ENCODE measurements at regions not wholly inside any gene's neighbourhood (a gene's known extent, or its start where the extent isn't known, plus 50 kb on each side); places are given as distances from the start of the nearest gene placed in this dataset.

GRCh38 chr4:104128850-104129213, 365.9 kb downstream of the CXXC4 start:
- H3K27me3 Mint-ChIP-seq = no peaks in the 10 kb centered on the region
- POLR2A ChIA-PET (ENCODE audit: partially characterized antibody) = no interaction called here
- no peak for DNase-seq
- no peaks in the 10 kb centered on the region for H3K4me1 Mint-ChIP-seq
- no peaks in the 10 kb centered on the region for H3K36me3 Mint-ChIP-seq
- H3K27ac ChIP-seq (ENCODE audit: low read depth, low read length) = no peak overlapping the region
- peaks cover 0 to 10% (median under 1%) of the 10 kb centered on the region in 8 donors for H3K9me3 Mint-ChIP-seq
- intact Hi-C loops (cut with micrococcal nuclease) = no loop called here
- H3K9me3 ChIP-seq (ENCODE audit: control insufficient read depth in 1 of 2, low read length in 2 of 2) = no peaks in the 10 kb centered on the region
- H3K4me3 Mint-ChIP-seq = no peak overlapping the region
- no peak overlapping the region for H3K4me3 ChIP-seq (ENCODE audit: low read length in 2 of 2)
- no peaks in the 10 kb centered on the region for H3K27me3 ChIP-seq (ENCODE audit: insufficient read depth, low read length)
- H3K27ac Mint-ChIP-seq = no peak overlapping the region
- CTCF ChIA-PET (ENCODE audit: partially characterized antibody) = no interaction called here
- no peaks in the 10 kb centered on the region for H3K4me1 ChIP-seq (ENCODE audit: insufficient read depth, low read length)
- no peaks in the 10 kb centered on the region for H3K36me3 ChIP-seq (ENCODE audit: insufficient read depth, low read length)

- Histone ChIP-seq H3K27ac (ENCODE audit: low read depth, low read length) (no peak overlapping the region), H3K4me1 (ENCODE audit: insufficient read depth, low read length) (no peaks in the 10 kb centered on the region), H3K4me3 (ENCODE audit: low read length in 2 of 2) (no peak overlapping the region), H3K36me3 (ENCODE audit: insufficient read depth, low read length) (no peaks in the 10 kb centered on the region), H3K27me3 (ENCODE audit: insufficient read depth, low read length) (no peaks in the 10 kb centered on the region), H3K9me3 (ENCODE audit: control insufficient read depth in 1 of 2, low read length in 2 of 2) (no peaks in the 10 kb centered on the region)
- no peak for DNase-seq
- Mint-ChIP-seq H3K4me3 (no peak overlapping the region), H3K27me3 (no peaks in the 10 kb centered on the region), H3K9me3 (peaks cover 0 to 7% (median under 1%) of the 10 kb centered on the region in 8 donors), H3K4me1 (no peaks in the 10 kb centered on the region), H3K27ac (no peak overlapping the region), H3K36me3 (no peaks in the 10 kb centered on the region)
- POLR2A ChIA-PET (ENCODE audit: partially characterized antibody) = no interaction called here
- CTCF ChIA-PET (ENCODE audit: partially characterized antibody) = no interaction called here
- intact Hi-C loops (cut with micrococcal nuclease) = no loop called here
These were observed 366.5 kb downstream of the CXXC4 start for GRCh38 chr4:104128031-104128849.

DNA sequence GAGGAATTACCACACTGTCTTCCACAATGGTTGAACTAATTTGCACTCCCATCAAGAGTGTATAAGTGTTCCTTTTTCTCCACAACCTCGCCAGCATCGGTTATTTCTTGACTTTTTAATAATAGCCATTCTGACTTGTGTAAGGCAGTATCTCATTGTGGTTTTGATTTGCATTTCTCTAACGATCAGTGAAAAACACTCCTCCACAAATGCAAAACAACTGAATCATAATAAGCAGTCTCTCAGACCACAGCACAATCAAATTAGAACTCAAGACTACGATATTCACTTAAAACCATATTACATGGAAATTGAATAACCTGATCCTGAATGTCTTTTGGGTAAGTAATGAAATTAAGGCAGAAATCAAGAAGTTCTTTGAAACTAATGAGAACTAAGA, 371.7 kb downstream of the CXXC4 start:
- no peak overlapping the region for H3K4me3 Mint-ChIP-seq
- no peak overlapping the region for H3K27ac Mint-ChIP-seq
- H3K4me1 Mint-ChIP-seq = no peaks in the 10 kb centered on the region
- H3K9me3 ChIP-seq (ENCODE audit: control insufficient read depth in 1 of 2, low read length in 2 of 2) = no peaks in the 10 kb centered on the region
- intact Hi-C loops (cut with micrococcal nuclease) = no loop called here
- no peak for DNase-seq
- H3K27me3 ChIP-seq (ENCODE audit: insufficient read depth, low read length) = no peaks in the 10 kb centered on the region
- ChIA-PET POLR2A (ENCODE audit: partially characterized antibody) (no interaction called here), CTCF (ENCODE audit: partially characterized antibody) (no interaction called here)
- no peaks in the 10 kb centered on the region for H3K4me1 ChIP-seq (ENCODE audit: insufficient read depth, low read length)
- no peaks in the 10 kb centered on the region for H3K27me3 Mint-ChIP-seq
- H3K36me3 Mint-ChIP-seq = no peaks in the 10 kb centered on the region
- H3K27ac ChIP-seq (ENCODE audit: low read depth, low read length) = no peak overlapping the region
- no peak overlapping the region for H3K4me3 ChIP-seq (ENCODE audit: low read length in 2 of 2)
- peaks cover 0 to 11% (median 0%) of the 10 kb centered on the region in 8 donors for H3K9me3 Mint-ChIP-seq
- no peaks in the 10 kb centered on the region for H3K36me3 ChIP-seq (ENCODE audit: insufficient read depth, low read length)

DNA sequence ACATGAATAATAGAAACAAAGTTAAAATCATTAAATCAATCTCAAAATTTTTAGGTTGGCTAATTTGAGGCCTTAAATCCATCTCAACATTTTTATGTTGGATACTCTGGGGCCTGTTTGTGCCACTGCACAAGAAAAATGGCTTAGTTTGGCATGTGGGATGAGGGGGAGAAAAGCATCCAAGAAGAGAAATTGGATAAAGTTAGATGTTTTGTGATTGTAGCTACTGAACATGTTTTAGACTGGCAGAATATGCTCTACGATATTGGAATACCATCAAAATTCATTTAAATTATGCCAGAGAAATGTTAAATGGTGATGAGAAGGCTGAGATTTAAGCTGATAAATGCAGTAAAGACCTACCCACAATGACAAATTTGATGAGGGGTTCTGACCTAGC, 376.9 kb downstream of the CXXC4 start:
- Histone ChIP-seq H3K36me3 (ENCODE audit: insufficient read depth, low read length) (no peaks in the 10 kb centered on the region), H3K27ac (ENCODE audit: low read depth, low read length) (no peak overlapping the region), H3K4me3 (ENCODE audit: low read length in 2 of 2) (no peak overlapping the region), H3K4me1 (ENCODE audit: insufficient read depth, low read length) (no peaks in the 10 kb centered on the region), H3K9me3 (ENCODE audit: control insufficient read depth in 1 of 2, low read length in 2 of 2) (no peaks in the 10 kb centered on the region), H3K27me3 (ENCODE audit: insufficient read depth, low read length) (no peaks in the 10 kb centered on the region)
- ChIA-PET CTCF (ENCODE audit: partially characterized antibody) (no interaction called here), POLR2A (ENCODE audit: partially characterized antibody) (no interaction called here)
- no peak for DNase-seq
- Mint-ChIP-seq H3K36me3 (no peaks in the 10 kb centered on the region), H3K27ac (no peak overlapping the region), H3K9me3 (peaks cover 0 to 15% (median 7%) of the 10 kb centered on the region in 8 donors), H3K27me3 (no peaks in the 10 kb centered on the region), H3K4me1 (no peaks in the 10 kb centered on the region), H3K4me3 (no peak overlapping the region)
- intact Hi-C loops (cut with micrococcal nuclease) = no loop called here

- H3K36me3 ChIP-seq (ENCODE audit: insufficient read depth, low read length) = no peaks in the 10 kb centered on the region
- H3K9me3 ChIP-seq (ENCODE audit: control insufficient read depth in 1 of 2, low read length in 2 of 2) = no peaks in the 10 kb centered on the region
- Mint-ChIP-seq H3K27ac (no peak overlapping the region), H3K4me1 (no peaks in the 10 kb centered on the region), H3K9me3 (peaks cover 0 to 15% (median 6%) of the 10 kb centered on the region in 8 donors), H3K4me3 (no peak overlapping the region), H3K27me3 (no peaks in the 10 kb centered on the region), H3K36me3 (no peaks in the 10 kb centered on the region)
- no peak overlapping the region for H3K27ac ChIP-seq (ENCODE audit: low read depth, low read length)
- H3K4me3 ChIP-seq (ENCODE audit: low read length in 2 of 2) = no peak overlapping the region
- H3K4me1 ChIP-seq (ENCODE audit: insufficient read depth, low read length) = no peaks in the 10 kb centered on the region
- POLR2A ChIA-PET (ENCODE audit: partially characterized antibody) = no interaction called here
- no peak for DNase-seq
- intact Hi-C loops (cut with micrococcal nuclease) = no loop called here
- no peaks in the 10 kb centered on the region for H3K27me3 ChIP-seq (ENCODE audit: insufficient read depth, low read length)
- CTCF ChIA-PET (ENCODE audit: partially characterized antibody) = no interaction called here
These were observed 380.8 kb downstream of the CXXC4 start for GRCh38 chr4:104113850-104114249.

- intact Hi-C loops (cut with micrococcal nuclease) = no loop called here
- H3K27me3 ChIP-seq (ENCODE audit: insufficient read depth, low read length) = no peaks in the 10 kb centered on the region
- no peaks in the 10 kb centered on the region for H3K36me3 ChIP-seq (ENCODE audit: insufficient read depth, low read length)
- Mint-ChIP-seq H3K9me3 (peaks cover 2 to 36% (median 12%) of the 10 kb centered on the region in 8 donors), H3K27me3 (peaks cover 0 to 1% of the 10 kb centered on the region in 2 donors), H3K36me3 (no peaks in the 10 kb centered on the region), H3K4me3 (no peak overlapping the region), H3K27ac (no peak overlapping the region), H3K4me1 (no peaks in the 10 kb centered on the region)
- CTCF ChIA-PET (ENCODE audit: partially characterized antibody) = no interaction called here
- DNase-seq = no peak
- no peak overlapping the region for H3K4me3 ChIP-seq (ENCODE audit: low read length in 2 of 2)
- POLR2A ChIA-PET (ENCODE audit: partially characterized antibody) = no interaction called here
- H3K27ac ChIP-seq (ENCODE audit: low read depth, low read length) = no peak overlapping the region
- H3K4me1 ChIP-seq (ENCODE audit: insufficient read depth, low read length) = no peaks in the 10 kb centered on the region
- H3K9me3 ChIP-seq (ENCODE audit: control insufficient read depth in 1 of 2, low read length in 2 of 2) = no peaks in the 10 kb centered on the region
These were observed 379.4 kb upstream of the TACR3 start for GRCh38 chr4:104099141-104099540.

DNA sequence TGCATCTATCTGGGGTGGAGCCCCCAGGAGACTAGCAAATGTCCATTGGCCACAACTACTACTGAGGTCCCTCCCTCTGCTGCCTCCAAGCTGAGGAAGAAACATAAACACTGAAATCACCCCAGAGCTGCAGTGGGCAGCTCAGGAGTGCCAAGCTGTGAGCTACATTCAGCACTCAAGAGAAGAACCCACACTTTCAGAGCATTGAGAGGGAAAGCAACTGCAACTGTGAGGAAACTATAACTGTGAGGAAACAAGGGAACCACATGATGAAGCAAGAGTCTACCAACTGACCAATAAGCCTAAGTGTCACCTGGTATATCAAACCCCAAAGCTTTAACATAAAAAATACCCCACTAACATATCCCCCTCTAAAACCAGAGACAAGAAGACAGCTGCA, 373.5 kb upstream of the TACR3 start:
- H3K27me3 Mint-ChIP-seq = no peaks in the 10 kb centered on the region
- DNase-seq = no peak
- POLR2A ChIA-PET (ENCODE audit: partially characterized antibody) = no interaction called here
- no peaks in the 10 kb centered on the region for H3K36me3 Mint-ChIP-seq
- H3K4me3 Mint-ChIP-seq = no peak overlapping the region
- H3K4me3 ChIP-seq (ENCODE audit: low read length in 2 of 2) = no peak overlapping the region
- no peaks in the 10 kb centered on the region for H3K27me3 ChIP-seq (ENCODE audit: insufficient read depth, low read length)
- H3K9me3 ChIP-seq (ENCODE audit: control insufficient read depth in 1 of 2, low read length in 2 of 2) = peaks cover 0 to 3% of the 10 kb centered on the region in 2 donors
- CTCF ChIA-PET (ENCODE audit: partially characterized antibody) = no interaction called here
- no peak overlapping the region for H3K27ac ChIP-seq (ENCODE audit: low read depth, low read length)
- no peak overlapping the region for H3K27ac Mint-ChIP-seq
- H3K4me1 ChIP-seq (ENCODE audit: insufficient read depth, low read length) = no peaks in the 10 kb centered on the region
- H3K36me3 ChIP-seq (ENCODE audit: insufficient read depth, low read length) = no peaks in the 10 kb centered on the region
- peaks cover 0 to 24% (median 8%) of the 10 kb centered on the region in 8 donors for H3K9me3 Mint-ChIP-seq
- H3K4me1 Mint-ChIP-seq = no peaks in the 10 kb centered on the region
- intact Hi-C loops (cut with micrococcal nuclease) = no loop called here

GRCh38 chr4:104073229-104073628, 353.4 kb upstream of the TACR3 start:
- intact Hi-C loops (cut with micrococcal nuclease) = no loop called here

More at GRCh38 chr4:104073229-104073628, 353.4 kb upstream of the TACR3 start:
- ChIA-PET POLR2A (ENCODE audit: partially characterized antibody) (no interaction called here), CTCF (ENCODE audit: partially characterized antibody) (no interaction called here)
- H3K9me3 Mint-ChIP-seq = peaks cover 0 to 3% (median 0%) of the 10 kb centered on the region in 8 donors
- Histone ChIP-seq H3K4me3 (ENCODE audit: low read length in 2 of 2) (no peak overlapping the region), H3K9me3 (ENCODE audit: control insufficient read depth in 1 of 2, low read length in 2 of 2) (no peaks in the 10 kb centered on the region), H3K4me1 (ENCODE audit: insufficient read depth, low read length) (no peaks in the 10 kb centered on the region), H3K27ac (ENCODE audit: low read depth, low read length) (no peak overlapping the region), H3K36me3 (ENCODE audit: insufficient read depth, low read length) (no peaks in the 10 kb centered on the region), H3K27me3 (ENCODE audit: insufficient read depth, low read length) (no peaks in the 10 kb centered on the region)
- H3K36me3 Mint-ChIP-seq = no peaks in the 10 kb centered on the region
- no peak overlapping the region for H3K4me3 Mint-ChIP-seq
- no peak for DNase-seq
- H3K4me1 Mint-ChIP-seq = no peaks in the 10 kb centered on the region
- H3K27me3 Mint-ChIP-seq = no peaks in the 10 kb centered on the region
- no peak overlapping the region for H3K27ac Mint-ChIP-seq

All from CD4-positive, alpha-beta memory T cell (primary cell).